Islet precursor cell (in vitro differentiated cells): ENCODE measurements at regions not wholly inside any gene's neighbourhood (a gene's known extent, or its start where the extent isn't known, plus 50 kb on each side); places are given as distances from the start of the nearest gene placed in this dataset.

Experiments
- DNase-seq: peaks from one replicate; pipeline ENCODE4 v3.0.0-alpha.2; 2018

DNA sequence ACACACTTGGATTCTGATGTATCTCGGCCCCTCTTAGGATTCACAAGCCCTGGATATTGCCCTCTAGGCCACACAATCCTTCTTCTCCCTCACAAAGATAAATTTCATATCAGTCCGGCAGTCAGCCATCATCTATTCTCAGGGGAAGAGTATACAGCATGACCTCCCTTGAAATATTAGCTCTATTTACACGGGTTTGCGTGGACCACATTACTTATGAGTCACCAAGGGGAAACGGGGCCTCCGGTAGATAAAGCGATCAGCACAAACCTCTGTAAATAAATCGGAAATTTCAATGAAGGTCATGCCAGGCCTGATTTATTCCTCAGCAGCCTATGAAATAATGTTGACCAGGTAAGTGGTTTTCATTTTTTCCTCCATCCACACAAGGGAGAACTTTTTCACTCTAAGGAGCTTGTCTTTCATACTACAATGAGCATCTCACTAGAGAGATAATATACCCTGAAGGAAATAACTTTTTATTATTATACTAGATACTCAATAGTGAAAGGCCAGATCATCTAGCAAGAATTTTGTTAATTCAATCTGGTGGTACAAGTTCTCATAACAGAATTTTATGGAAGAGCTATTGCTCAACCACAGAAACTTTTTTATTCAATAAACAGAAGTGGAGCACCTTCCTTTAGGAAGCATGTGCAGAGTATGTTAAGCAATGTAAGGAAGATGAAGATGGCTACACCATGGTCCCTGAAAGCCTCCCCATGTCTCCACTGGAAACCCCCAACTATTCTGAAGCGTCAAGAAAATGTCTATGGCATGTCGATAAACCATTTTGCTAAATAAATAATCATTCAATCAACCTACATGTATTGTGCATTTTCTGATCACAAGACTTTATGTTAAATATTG is 125.2 kb upstream of the PIK3C3 start:
- DNase-seq: no peak

GRCh38 chr18:41828137-41828536 is 126.9 kb upstream of the PIK3C3 start:
- no peak for DNase-seq

DNA sequence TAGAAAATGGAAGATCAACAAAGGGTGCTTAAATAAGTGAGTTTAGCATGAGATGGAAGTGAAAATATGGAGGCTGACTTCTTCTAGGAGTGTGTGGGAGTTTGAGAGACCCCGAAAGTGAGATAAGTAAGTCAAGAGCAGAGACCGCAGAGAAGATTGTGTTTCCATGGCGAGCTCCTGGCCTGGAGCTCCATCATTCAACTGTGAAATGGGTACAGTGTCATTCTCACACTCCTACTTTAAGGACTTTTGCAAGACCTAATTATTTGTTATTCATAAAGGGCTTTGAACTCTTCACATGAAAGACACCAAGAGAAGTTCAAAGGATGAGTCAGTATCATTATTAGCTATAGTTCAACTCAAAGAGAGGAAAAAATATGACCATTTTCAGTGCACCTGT is 134.2 kb upstream of the PIK3C3 start:
- no peak for DNase-seq

- DNase-seq: no peak
Observed at GRCh38 chr18:41818381-41819355, 136.4 kb upstream of the PIK3C3 start.

GRCh38 chr18:41814651-41815050 is 140.4 kb upstream of the PIK3C3 start:
- no peak for DNase-seq

- peak; percentile 87 for DNase-seq
Observed at GRCh38 chr18:41809652-41810051, 145.4 kb upstream of the PIK3C3 start.

DNA sequence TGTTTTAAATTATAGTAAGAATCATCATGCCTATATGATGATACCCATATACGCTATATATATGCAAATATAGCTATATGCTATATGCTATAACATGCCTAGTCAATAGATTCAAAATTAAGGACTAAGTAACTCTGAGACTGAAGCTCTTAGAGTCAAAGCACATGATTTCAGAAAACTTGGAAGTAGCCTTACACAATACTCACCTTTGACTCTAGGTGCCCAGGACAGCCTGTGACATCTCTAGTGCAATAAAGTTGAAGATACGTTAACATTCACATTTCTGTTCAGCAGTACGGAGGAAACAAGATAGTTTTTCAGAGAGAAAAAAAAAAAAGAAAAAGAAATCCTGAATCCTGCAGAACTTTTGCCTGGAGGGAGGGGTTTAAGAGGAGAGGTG is 149.7 kb upstream of the PIK3C3 start:
- no peak for DNase-seq

DNA sequence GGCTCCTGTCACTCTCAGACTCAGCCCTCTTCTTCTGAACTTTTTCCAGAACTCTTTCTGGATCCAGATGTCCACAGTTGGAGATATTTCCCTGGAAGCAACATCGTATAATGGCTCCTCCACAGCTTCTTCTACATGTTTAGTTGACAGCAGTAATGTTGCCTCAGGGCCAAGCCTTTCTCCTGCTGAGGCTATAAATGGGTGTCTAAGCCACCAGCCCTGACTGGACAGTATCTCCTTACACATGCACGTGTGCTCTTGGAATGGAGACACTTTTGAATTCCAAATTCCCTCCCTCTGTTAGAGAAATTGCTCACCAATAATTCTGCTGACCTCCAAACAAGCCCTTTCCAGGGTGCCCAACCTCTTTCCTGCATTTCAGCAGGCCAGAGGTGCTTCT is 156.2 kb upstream of the PIK3C3 start:
- DNase-seq: no peak

DNA sequence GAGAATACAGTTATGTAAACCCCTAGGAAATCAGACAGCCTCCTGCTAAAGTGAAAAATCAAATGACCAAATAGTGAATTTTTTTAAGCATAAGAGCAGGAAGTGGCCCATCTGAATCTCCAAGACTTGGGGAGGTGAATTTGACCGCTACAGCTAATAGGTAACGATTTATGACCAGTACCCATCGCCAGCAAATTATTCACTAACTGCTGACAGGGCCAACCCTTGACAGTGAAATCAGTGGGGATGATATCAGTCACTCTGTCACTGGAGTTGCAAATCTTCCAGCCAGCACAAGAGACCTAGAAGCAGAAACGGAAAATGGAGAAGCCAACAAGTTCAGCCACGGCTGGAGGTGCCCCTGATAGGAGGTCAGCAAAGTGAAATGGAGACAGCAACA is 164.3 kb upstream of the PIK3C3 start:
- no peak for DNase-seq

GRCh38 chr18:41789001-41789400 is 166.0 kb upstream of the PIK3C3 start:
- no peak for DNase-seq

DNA sequence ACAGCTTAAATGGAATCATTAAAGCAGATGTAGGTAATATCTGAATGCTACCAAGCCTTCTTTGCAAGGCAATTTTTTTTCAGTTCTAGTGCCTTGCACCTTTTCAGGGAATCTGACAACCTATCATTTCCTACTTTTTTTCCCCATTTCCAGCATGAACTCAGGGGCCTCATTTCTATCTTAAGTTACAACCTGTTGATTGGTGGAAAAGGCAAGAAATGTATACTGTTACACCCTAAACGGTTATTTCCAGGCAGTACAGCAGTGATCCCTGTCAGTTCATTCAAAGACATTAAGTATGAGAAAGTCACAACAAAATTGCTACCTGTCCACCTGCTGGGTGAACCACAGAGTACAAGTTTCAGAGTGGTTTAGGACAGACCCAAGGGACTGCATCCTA is 171.2 kb upstream of the PIK3C3 start:
- no peak for DNase-seq

DNA sequence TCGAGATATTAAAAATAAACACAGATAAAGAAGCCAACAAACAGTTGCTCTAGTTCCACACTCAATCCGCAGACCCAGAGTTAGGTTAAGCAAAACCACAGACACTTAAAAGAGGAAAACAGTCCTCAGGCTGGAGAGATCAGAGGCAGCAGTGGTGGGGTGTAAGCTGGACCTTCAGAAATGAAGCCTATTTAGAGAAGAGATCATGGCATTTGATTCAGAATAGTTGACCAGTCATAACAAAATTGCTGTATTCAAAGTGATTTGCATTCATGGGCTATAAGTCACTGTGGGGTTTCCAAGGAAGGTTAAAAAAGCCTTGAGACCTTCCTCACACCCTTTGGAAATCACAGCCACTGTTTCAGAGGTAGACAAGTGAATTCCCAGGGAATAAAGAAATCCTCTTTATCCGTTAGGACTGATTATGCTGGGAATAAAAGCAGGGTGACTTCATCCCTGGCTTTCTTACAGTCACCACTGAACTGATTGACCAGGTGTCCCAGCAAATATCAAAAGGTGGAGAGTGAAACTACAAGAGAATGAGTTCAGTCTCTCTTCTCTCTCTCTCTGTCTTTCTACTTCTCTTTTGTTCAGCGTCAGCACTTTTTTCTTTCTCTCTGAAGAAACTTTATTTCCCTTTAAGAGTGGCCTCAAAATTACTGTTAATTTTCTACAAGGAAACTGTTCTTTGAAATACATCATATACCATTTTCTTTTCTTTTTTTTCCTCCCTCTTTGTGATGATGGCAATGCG is 171.8 kb upstream of the PIK3C3 start:
- DNase-seq: no peak

DNA sequence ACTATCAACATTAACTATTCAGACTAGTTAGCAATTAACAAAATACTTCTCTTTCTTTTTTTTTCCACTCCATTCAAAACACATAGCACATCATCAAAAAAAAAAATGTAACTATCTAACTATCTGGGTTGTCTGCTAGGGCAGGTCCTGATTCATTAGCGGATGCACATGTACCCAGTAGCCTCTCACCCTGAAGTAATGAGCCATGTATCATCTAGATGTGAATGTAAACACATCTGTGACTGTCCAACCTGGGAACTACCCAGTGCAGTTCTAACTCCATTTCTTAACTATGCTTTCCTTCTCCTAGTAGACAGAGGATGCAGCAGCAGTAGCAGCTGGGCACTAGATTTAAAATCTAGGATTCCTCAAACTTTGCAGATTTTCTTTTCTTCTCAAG is 183.1 kb upstream of the PIK3C3 start:
- DNase-seq: no peak

DNA sequence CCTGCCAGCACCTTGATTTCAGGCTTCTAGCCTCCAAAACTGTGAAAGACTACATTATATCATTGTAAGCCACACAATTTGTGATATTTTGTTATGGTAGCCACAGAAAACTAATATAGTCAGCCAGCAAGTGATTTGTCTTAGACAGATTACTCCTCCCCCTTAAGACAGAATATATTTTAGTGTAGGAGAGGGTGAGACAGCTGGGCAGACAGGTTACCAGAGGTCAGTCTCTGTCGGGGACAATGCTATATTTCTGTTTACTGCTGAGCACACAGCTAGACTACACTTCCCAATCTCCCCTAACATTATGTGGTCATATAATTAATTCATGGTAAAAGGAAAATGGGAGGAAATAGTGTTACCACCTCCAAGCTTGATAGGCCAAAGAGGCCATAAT is 185.8 kb upstream of the PIK3C3 start:
- DNase-seq: no peak

- no peak for DNase-seq
Observed at GRCh38 chr18:41768467-41768866, 186.6 kb upstream of the PIK3C3 start.

DNA sequence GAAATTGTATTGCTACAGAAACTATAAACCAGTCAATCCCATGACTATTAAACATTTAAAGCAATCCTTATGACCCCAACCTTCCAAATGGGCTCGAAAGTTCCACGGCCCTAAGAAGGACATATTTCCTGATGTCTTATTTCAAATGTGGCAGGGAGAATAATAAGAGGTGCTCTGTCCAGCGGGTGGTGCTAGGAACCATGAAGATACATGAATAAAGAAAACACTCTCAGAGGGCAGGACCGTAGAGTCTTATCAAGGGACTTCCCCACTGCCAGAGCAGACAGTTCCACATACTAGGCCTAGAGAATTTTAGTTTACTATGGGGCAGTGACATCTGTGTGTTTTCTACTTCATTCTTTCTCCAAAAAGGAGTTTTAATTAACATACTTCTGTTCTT is 187.1 kb upstream of the PIK3C3 start:
- no peak for DNase-seq

- DNase-seq: no peak
Observed at GRCh38 chr18:41765460-41765859, 189.6 kb upstream of the PIK3C3 start.

- no peak for DNase-seq
Observed at GRCh38 chr18:41763361-41763760, 191.7 kb upstream of the PIK3C3 start.

GRCh38 chr18:41761333-41762018 is 193.6 kb upstream of the PIK3C3 start:
- DNase-seq: no peak

GRCh38 chr18:41758534-41758933 is 196.5 kb upstream of the PIK3C3 start:
- no peak for DNase-seq

DNA sequence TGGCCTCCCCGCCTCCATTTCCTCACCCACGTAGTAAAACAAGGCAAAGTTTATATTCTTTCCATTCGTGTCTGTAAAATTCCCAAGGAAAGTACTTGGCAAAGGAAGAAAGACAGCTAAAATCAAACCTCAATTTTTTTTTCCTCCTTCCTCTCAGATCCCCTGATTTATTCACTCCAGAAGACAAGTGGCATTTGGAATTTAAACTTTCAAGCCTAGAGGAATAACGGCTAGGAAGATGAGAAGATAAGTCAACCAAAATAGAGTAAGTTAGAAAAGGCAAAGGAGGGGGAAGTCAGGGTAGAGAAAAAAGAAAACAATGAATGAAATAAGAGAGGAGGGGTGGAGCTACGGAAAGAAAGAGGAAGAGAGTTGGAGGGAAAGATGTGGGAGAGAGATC is 198.9 kb upstream of the PIK3C3 start:
- DNase-seq: no peak

DNA sequence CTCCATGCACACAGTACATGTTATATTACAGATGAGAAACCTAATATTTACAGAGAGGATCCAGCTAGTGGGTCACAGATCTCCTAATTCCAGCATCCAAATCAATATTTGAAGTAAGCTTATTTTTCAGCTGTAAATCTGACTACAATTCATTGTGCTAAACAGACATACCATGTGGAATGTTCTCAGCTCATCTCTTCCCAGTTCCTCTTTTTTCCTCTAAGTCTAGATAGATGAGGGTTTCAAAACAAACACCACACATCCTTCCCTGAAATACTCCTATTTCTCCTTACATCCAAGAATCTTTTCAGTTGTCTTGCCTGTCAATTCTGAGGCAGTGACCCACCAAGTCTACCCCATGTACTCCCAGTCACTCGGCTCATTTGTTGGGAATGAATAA is 200.7 kb upstream of the PIK3C3 start:
- no peak for DNase-seq

GRCh38 chr18:41753826-41754225 is 201.2 kb upstream of the PIK3C3 start:
- no peak for DNase-seq
